ENCODE measurements at regions not wholly inside any gene's neighbourhood (a gene's known extent, or its start where the extent isn't known, plus 50 kb on each side); places are given as distances from the start of the nearest gene placed in this dataset.

DNA sequence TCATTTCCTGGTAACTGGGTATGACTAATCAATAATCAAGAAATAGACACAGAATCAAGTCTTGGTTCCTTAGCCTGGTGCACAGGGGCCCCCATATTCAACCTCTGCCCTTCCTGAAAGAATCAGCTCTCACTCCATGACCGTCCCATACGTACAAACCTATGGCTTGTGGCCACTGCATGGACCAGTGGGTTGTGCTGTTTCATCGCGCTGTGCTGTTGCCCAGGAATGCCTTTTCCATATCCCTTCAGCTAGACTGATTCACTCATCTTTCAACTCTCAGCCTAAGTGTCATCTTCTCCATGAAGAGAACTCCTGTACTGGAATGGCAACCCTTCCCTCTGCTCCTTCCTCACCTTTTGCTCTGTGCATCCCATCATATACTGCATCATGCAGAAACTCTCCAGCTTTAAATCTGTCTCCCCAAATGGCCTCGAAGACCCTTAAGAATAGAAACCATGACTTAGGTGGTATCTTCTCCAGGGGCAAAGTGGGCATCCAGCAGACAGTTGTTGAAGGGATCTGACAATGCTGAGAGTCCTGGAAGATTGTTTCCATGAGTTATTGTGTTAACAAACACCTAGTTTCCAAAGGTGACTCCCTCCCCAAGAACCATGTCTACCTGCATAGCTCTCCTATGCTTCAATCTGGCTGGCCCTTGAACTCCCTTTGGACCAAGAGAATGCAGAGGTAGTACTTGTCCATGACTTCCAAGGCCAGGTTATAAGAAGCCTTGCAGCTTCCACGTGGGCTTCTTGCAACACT lies 180.8 kb downstream of the ACTL7B start:
- no peak for DNase-seq

DNA sequence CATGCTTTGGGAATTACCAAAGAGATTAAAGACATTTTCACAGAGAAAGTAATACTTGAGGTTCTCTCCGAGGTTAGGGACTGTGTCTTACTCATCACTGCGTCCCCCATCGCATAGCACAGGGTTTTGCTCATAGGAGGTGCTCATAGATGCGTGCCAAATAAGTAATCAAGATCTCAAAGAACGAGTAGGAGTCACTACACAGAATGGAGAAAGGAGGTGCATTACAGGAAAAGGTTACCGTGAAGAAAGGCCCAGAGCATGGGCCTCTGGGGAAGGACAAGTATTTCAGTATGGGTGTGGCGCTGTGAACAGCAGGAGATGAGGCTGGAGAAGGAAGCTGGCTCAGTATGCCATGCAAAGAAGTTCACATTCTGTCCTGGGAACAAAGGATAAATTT lies 182.4 kb downstream of the ACTL7B start:
- DNase-seq, result no peak

DNA sequence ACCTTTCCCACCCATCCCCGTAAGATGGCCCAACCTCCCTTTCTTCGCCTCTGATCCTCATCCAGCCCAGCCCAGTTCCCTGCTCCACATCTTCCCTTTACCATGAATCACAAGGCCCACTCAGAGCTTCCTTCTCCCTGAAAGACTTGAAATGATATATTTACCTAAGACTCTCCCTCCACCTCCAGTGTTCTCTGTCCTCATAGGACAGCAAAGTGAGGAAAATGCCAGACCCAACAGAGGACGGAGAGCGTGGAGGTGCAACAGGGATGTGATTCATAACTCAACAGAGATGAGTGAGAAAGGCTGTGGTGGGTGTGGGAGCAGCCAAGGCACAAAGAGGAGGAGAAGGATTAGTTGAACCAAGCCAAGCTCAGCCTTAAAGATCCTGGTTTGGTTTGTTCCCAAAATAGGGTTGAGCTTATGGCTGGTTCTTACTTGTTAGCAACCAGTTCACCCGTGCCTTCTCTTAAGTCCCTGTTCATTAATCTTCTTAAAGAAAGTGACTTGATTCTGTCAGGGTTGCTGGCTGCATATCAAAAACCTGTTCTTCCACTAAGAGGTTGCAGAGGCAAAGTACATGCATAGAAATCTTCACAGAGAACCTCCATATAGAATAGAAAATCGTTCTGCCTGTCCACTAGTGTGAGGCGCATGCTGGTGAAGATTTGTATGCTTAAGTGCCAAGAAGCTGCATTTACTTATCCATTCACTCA lies 183.2 kb downstream of the ACTL7B start:
- no peak for DNase-seq

DNA sequence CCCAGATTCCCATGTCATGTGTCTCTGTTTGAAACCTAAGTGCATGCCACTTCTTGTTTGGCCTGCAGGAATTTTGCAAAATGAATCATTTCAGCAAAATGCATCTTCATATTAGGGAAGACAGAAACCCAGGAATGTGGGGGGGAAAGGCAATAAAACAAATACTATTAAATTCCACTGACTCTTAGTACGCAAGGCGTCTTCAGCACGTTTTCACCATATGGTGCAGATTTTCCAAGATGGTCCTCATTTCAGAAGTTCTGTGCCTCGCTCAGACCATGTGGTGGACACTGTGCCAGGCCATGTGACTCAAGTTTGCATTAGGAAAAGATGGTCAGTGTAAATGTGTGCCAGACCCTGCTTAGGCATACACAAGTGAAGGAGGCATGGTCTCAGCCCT lies 184.0 kb downstream of the ACTL7B start:
- no peak for DNase-seq

DNA sequence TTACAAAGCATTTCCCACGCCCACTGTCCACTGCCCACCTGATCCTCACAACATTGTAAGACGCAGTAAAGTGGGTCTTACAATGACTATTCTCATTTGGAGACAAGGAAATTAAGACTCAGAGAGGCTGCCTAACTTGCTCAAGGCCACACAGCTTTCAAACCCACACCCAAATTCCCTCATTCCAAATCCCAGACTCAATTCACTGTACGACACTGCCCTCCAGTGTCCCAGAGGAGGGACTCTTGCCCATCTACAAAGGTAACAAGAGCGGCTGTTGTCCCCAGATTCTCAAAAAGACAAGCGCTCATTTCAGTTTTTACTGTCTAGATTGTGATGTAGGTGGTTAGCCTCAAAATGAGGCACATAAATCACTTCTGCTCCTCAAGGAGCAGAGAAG lies 184.6 kb downstream of the ACTL7B start:
- DNase-seq, result peak in 2 of 4 experiments; percentile 10 to 14

DNA sequence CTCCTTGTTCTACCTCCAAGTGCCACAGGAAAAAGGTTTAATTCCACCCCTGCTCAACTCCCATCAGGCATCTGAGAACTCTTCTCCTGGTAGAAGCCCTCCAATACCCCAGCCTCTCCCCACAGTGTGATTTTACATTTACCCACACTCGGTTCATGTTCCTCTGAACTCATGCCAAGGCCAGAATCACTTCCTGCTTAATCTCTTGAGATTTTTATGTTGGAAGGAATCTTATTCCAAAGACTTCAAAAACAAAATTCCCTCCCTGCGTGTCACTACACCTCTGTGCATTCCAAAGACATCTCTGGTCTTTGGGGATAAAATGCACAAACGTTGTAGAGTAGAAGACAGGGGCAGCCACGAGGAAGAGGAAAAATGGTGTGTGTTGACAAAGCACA lies 186.8 kb downstream of the ACTL7B start:
- DNase-seq, result no peak

DNA sequence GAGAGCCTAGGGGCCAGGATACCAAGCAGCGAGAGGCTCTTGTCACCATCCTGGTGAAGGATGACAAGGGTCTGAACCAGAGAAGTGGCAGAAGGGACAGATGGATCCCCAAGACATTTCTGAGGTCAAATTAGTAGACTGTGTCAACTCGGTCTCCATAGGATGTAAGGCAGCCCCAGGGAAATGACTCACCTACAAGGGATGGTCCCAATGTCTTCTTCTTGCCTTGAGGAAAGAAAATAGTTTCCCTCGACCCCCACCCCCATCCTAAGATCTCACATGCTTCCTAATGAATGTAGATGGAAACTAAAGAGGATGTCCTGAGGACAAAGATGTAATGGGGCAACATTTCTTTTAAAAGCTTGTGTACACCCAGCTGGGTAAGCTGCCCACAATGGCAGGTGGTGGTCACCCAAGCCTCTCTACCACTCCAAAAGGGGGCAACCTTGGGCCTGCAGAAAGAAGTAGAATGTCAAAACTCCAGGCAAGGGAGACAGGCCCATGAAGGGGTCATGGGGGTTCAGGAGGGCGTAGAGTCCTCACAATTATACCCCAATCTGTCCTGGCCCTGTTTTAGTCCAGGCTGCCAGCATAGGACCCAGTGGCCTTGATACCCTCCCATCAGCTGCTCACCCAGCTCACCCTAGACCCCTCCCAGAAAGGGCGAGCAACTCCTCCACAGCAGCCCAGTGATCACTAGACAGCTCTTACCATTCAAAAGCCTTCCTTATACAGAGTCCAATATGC lies 187.4 kb downstream of the ACTL7B start:
- no peak for DNase-seq

DNA sequence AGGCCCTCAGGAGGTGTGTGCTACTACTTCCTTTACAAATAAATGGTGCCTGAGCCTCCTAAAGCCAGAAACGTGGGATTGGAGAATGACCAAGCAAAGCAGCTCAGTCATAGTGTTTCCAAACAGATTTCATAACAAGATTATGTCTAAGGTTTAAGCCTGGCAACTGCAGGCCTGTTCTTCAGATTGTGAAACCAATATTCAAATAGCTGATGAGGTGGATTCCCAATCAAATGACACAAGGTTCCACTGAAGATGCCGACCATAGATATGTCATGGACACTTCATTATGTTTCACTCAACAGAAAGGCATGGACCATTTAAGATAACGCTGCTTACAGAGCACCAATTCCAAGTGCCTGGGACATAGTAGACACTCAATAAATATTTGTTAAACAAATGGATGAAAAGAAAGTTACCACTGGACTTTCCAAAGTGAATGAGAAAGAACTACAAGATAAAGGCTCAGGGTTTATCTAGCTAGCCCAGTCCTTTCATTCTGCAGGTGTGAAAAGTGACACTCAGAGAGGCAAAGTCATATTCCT lies 189.5 kb downstream of the ACTL7B start:
- DNase-seq, result peak in 3 of 4 experiments; percentile 36 to 53 (median 41)

DNA sequence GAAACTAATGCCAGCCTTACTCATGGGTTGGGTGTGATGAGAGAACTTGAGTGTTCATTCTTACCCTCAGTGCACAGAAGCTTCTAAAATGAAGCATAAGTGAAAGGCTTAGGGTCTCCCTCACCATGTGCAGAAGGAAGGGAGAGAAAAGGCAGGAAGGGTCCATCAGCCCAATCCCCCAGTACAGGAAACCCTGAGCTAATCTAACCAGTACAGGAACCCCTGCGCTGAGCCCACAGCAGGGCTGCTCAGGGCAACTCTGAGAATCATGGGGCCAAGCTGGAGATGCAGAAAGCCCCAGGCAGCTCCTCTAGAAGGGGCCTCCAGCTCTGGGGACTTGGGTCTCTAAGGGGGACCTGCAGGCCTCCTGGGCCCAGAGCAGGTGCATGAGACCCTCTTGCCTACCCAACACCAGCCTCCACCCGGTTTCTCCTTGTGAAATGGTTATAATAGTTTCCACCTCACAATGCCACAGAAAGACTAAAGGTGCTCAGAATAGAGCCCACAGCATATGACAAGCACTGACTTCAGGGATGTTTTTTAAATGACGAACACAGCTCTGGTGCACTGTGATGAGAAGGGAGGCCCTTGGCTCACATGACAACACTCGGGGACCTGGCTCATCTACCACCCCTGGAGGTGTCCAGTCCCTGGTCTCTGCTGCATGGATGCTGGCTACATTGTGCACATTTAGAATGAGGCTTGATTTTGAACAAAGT lies 190.1 kb downstream of the ACTL7B start:
- DNase-seq, result no peak

DNA sequence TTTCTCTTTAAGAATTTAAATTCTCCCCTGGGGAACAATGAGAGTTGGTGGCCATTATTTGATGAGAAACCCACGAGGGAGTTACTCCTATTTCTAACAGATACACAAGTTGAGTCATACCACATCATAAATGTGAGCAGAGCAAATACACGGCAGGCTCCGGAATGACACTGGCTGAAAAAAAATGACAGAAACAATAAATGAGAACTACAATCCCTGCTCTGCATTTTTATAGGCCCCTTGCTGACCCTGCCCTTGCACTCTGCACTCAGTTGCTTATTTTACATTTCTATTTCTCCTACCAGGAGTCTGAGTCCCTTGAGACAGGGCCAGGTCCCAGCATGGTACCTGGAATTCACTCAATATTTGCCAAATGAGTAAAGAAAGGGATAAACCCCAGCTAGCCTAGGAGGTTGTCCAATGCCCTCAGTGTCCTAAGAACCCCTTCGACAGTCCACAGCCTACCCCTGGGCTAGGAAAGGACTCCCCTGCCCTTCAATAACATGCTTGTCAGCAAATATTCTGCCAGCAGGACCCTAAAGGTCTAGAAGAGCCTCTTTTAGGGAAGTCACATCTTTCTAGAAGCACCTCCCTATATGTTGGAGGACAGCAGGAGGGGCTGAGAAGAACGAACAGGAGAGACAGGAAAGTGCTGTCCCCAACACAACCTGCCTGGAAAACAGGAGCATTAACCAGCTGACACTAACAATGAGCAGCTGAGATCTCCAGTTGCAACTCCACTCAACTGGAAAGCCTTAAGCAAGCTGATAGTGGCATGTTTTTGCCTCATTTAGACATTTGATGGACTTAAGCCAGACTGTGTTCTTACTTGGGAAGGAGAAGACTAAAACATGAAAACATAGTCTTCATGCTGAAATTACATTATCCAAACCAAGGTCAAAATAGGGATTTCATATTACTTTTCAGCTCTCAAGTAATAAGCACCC lies 191.2 kb downstream of the ACTL7B start:
- DNase-seq, result no peak

DNA sequence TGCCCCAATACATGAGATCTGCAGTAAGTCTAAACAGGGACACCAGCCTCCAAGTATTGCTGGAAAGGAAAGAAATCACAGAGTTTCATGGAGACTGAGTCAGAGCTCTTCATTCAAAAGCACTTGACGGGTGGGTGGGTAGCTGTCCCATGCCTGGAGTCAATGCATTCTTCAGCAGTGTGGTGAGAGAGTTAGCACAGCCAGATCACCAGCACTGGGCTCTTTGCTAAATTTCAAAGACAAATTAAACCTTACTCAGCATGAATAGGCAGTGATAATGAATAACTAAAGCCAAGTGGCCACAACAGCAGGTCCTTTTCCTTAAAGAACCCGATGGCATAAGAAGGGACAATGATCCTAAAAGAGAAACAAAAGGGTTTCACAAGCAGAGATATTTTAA lies 192.4 kb downstream of the ACTL7B start:
- DNase-seq, result no peak

DNA sequence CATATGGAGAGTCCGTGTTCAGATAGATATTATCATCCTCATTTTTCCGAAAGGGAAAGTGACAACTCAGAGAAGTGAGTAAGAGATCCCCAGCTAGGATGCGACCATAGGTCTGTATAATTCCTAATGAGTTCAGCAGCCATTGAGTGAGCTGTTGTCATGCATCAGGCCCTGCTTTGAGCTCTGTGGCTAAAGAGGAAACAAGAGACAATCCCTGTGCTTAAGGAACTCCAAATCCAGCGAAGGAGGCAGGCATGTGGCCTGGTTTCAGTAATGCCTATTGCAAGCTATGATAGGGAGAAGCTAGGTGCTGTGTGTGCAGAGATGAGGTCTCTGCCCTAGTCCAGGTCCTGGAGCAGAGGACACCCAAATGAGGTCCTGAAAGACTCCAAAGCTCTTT lies 192.8 kb downstream of the ACTL7B start:
- DNase-seq, result peak; percentile 11 to 43 (median 30)

DNA sequence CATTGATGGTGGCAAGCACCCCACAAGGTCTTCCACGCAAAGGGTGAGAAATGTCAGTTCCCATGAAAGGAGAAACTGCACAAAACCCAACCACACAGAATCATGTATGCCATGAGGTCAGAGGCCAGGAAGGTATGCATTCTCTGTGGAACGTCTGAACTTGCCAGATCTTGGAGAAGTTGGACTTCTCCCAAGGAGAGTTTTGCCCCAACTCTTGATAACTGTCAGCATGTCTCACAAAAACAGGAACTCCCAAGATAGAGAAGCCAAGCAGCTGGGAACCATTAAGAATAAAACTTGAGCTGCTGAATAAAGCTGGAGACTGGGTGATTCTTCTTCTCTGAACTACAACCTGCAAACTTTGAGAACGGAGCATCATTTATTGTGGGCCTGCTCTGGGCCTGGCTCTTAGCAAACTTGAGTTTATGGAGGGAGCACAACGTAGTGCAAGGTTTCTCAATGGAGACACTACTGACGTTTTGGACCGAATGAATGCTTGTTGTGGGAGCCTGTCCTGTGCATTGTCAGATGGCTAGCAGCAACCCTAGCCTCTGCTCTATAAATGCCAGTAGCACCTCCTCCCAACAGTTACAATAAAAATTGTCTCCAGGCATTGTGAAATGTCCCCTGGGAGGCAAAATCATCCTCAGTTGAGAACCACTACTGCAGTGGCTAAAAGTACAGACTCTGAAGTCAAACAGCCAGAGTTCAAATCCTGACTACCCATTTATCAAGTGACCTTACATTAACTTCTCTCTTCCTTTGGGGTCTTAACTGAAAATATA lies 193.5 kb downstream of the ACTL7B start:
- peak; percentile 28 to 50 (median 38) for DNase-seq

DNA sequence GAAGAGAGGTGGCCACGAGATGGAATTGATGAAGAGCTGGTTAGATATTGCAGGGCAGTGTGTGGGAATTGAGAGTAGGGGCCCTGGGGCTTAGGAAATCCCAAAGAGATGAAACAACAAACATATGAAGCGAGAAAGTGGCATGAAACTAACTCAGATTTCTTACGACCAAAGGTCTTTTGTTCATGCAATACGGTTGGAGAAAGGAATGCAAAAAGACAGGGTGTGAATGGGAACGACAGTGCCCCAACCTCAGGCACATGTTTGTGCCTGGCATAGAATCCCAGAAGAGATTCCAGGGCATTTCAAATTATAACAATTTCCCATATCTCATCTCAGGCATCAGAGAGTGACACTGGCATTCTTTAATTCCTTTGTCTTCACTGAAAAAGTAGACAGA lies 199.2 kb downstream of the ACTL7B start:
- no peak for DNase-seq

DNA sequence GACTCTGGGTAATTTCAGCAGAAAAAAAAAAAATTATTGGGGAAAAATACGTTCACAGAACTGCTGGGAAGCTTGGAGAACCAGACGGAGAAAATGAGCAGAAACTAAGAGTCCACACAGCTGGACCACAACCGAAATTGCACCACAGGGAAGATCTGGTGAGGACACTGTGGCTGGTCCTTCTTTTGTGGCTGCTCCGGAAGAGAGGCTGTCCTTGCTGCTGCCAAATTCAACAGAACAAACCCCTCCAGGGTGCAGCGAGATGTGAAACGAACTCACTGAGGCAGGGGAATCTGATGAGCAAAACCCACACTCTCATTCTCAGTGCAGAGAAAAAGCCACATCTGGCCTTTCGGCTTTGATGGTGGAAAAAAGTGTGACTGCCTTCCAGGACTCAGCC lies 200.0 kb downstream of the ACTL7B start:
- no peak for DNase-seq

DNA sequence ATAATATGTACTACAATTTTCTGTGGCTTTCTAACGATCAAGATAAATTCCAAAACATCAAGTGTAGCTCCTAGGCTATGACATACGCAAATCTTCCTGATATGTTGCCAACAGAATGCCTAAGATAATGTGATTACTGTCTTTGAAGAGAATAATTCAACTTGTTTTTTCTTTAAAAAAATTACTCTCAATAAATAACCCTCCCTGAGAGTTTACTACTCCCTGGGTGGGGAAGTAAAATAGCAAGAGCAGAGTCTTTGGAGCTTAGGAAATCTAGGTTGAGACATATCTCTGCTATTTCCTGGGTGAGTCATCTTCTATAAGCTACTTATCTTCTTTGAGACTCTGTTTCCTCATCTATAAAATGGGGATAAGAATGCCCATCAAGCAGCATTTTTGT lies 201.2 kb downstream of the ACTL7B start:
- peak in 3 of 4 experiments; percentile 21 to 71 (median 64) for DNase-seq

DNA sequence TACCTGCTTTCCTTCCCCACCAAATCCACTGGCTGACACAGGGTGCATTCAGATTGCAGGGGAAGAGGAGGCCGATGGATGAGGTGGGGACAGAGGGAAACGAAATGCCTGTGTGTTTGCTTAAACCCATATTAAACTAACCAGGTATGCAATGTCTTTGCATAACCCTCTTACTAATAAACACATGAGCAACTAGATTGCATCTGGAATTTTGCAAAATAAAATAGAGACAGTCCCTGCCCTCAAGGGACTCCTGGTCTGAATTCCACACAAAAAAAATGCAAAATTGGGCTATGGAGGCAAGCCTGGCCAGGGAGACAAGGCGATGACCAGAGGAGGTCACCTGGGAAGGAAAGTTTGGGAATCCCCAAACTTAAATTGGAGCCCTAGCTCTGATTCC lies 202.9 kb downstream of the ACTL7B start:
- DNase-seq, result no peak

DNA sequence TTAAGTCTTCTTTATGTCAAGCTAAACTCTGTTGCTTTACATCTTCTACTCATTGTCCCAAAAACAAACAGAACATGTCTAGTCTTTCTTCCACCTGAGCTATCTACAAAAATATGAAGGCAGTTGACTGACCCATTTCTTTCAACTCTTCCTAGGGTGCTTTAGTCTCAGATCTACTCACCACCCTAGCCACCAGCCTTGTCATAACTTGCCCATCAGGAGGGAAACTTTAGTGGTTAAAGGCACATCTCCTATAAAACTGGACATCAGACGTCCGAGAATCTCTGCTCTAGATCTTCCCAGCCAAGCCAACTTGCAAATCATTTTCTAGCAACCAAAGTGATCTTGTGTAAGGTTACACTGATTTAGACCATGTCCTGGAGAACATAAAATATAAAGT lies 205.0 kb downstream of the ACTL7B start:
- DNase-seq, result no peak

DNA sequence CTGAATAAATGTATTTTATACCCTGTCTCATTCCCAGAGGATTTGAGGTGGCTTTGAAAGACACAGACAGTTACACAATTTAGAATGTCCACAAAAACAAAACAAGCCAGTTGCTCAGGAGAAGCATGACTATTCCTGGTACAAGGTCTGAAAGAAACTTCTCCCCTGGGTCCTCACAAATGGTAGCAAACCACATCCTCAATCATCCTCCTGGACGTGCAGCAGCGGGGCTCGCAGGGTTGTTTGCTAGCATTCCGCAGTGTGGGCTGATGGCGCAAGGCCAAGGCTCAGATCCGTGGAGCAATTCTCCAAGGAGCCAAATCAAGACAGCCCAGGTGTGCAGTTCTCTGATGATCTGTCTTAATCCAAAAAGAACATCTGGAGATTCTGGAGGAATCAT lies 210.3 kb downstream of the ACTL7B start:
- peak in 3 of 4 experiments; percentile 14 to 29 (median 23) for DNase-seq

DNA sequence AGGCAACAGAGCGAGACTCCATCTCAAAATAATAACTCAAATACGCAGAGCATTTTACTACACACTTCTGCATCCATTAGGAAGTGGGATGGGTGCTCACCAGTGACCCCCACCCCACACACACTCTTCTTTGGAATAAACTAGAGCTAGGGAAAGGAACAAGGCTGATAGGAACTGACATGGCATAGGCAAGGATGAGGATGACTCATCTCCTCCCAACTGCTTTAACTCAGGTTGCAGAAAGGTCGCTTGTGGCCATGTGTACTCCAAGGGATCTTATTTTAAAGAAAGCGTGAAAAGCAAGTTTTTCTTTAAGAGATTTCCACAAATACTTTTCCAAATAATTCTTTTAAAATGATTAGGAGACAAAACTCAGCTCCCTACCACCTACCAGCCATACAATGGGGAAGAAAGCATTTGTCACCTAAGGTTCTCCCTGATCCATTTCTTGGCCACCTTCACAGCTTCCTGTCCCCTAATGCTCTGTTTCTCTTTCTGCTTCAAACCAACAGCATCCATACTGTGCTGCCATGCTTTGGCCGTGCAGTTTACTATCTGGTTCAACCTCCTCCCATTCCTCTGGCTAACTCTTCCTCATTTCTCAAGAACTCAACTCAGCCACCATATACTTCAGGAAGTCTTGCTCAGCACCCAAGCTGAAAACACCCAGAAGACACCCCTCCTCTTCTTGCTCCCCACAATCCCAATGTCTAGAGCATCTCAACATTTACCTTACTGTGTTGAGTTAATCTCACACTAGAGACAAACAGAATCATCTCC lies 211.9 kb downstream of the ACTL7B start:
- peak in 2 of 4 experiments; percentile 22 to 25 for DNase-seq
